GM19351 (cell line): ENCODE measurements at regions not wholly inside any gene's neighbourhood (a gene's known extent, or its start where the extent isn't known, plus 50 kb on each side); places are given as distances from the start of the nearest gene placed in this dataset.
"Not testable (repeated sequence)": the region's sequence is repeated elsewhere in the genome, so short reads cannot be mapped to it uniquely, and the experiment has no call there.

ENCODE experiments used
- ATAC-seq: cut with Tn5 transposase; IDR thresholded peaks from one replicate; pipeline ENCODE4 v1.9.1; 2021; ENCODE audit warnings: mild to moderate bottlenecking, moderate library complexity; ENCODE audit not compliant: unreplicated experiment

GRCh38 chr5:164251781-164252180 is 746.4 kb downstream of the MAT2B start:
- ATAC-seq: not testable (repeated sequence)

- no peak for ATAC-seq
These were observed 748.3 kb downstream of the MAT2B start for GRCh38 chr5:164253764-164254163.

- no peak for ATAC-seq
These were observed 750.3 kb downstream of the MAT2B start for GRCh38 chr5:164255598-164256213.

GRCh38 chr5:164256351-164256750 is 750.9 kb downstream of the MAT2B start:
- no peak for ATAC-seq

- no peak for ATAC-seq
These were observed 751.5 kb downstream of the MAT2B start for GRCh38 chr5:164256954-164257353.

GRCh38 chr5:164265566-164265965 is 760.1 kb downstream of the MAT2B start:
- ATAC-seq: no peak

- ATAC-seq: no peak
These were observed 761.2 kb downstream of the MAT2B start for GRCh38 chr5:164266571-164266970.

GRCh38 chr5:164277720-164278119 is 772.3 kb downstream of the MAT2B start:
- ATAC-seq: no peak

- no peak for ATAC-seq
These were observed 784.1 kb downstream of the MAT2B start for GRCh38 chr5:164289526-164289925.

- no peak for ATAC-seq
These were observed 791.2 kb downstream of the MAT2B start for GRCh38 chr5:164296603-164297080.

- ATAC-seq: no peak
These were observed 792.7 kb downstream of the MAT2B start for GRCh38 chr5:164298165-164298564.

GRCh38 chr5:164300295-164300694 is 794.9 kb downstream of the MAT2B start:
- ATAC-seq: no peak

GRCh38 chr5:164301136-164301535 is 795.7 kb downstream of the MAT2B start:
- no peak for ATAC-seq

- ATAC-seq: no peak
These were observed 796.3 kb downstream of the MAT2B start for GRCh38 chr5:164301708-164302107.

GRCh38 chr5:164302533-164303235 is 797.3 kb downstream of the MAT2B start:
- no peak for ATAC-seq

- ATAC-seq: no peak
These were observed 798.3 kb downstream of the MAT2B start for GRCh38 chr5:164303646-164304215.

- no peak for ATAC-seq
These were observed 801.2 kb downstream of the MAT2B start for GRCh38 chr5:164306662-164307061.

- ATAC-seq: no peak
These were observed 807.4 kb downstream of the MAT2B start for GRCh38 chr5:164312801-164313200.

GRCh38 chr5:164317676-164318075 is 812.3 kb downstream of the MAT2B start:
- no peak for ATAC-seq

GRCh38 chr5:164319161-164319560 is 813.7 kb downstream of the MAT2B start:
- ATAC-seq: no peak

GRCh38 chr5:164324239-164324638 is 818.8 kb downstream of the MAT2B start:
- ATAC-seq: no peak

- peak; percentile 74 for ATAC-seq
These were observed 820.8 kb downstream of the MAT2B start for GRCh38 chr5:164326219-164326618.
